Gastrocnemius medialis (tissue), 4 donors: ENCODE measurements at regions not wholly inside any gene's neighbourhood (a gene's known extent, or its start where the extent isn't known, plus 50 kb on each side); places are given as distances from the start of the nearest gene placed in this dataset.

Source experiments
- ATAC-seq, 2 donors: fragments of 150-250 bp; one replicate each; pipeline ENCODE4 v1.9.1; 2016
- DNase-seq, 2 donors: peaks; one replicate each; pipeline ENCODE4 v3.0.0-alpha.2; 2019
- H3K27ac ChIP-seq, 4 donors: fragments of 200-600 bp; sonication (generic); 1 replicate in 1 of 4; 2 replicates in 3 of 4; pipeline ENCODE4 v1.5.1; 2016 to 2018; ENCODE audit warnings: mild to moderate bottlenecking in 2 of 4, moderate library complexity in 1 of 4
- H3K27me3 ChIP-seq, 3 donors: fragments of 200-600 bp; sonication (generic) in 2 of 3; 1 replicate in 1 of 3; 2 replicates in 2 of 3; pipeline versions ENCODE4 v1.5.1 to v1.6.0; 2016 to 2019; ENCODE audit warnings: mild to moderate bottlenecking in 1 of 3, moderate library complexity in 1 of 3
- H3K36me3 ChIP-seq, 2 donors: fragments of 200-600 bp; sonication (generic) in 1 of 2; one replicate each; pipeline ENCODE4 v1.5.1; 2017 to 2018
- H3K4me1 ChIP-seq, 2 donors: fragments of 200-600 bp; sonication (generic) in 1 of 2; one replicate each; pipeline ENCODE4 v1.5.1; 2016 to 2017; ENCODE audit warnings: mild to moderate bottlenecking in 2 of 2
- H3K4me3 ChIP-seq, 4 donors: fragments of 200-600 bp; sonication (generic) in 3 of 4; 1 replicate in 1 of 4; 2 replicates in 3 of 4; pipeline ENCODE4 v1.5.1; 2016 to 2019; ENCODE audit warnings: mild to moderate bottlenecking in 2 of 4
- H3K9me3 ChIP-seq, 3 donors: fragments of 200-600 bp; sonication (generic) in 2 of 3; 1 replicate in 1 of 3; 2 replicates in 2 of 3; pipeline ENCODE4 v1.5.1; 2016 to 2019
- CTCF ChIP-seq, 5 experiments: fragments of 450-650 bp in 3 of 5; fragments of 200-600 bp in 2 of 5; sonication (generic) in 2 of 5; IDR thresholded peaks in 4 of 5; conservative IDR thresholded peaks in 1 of 5; 1 replicate in 4 of 5; 2 replicates in 1 of 5; pipeline ENCODE4 v1.5.1; 2016 to 2019; ENCODE audit warnings: antibody characterized with exemption in 5 of 5, mild to moderate bottlenecking in 3 of 5, moderate library complexity in 3 of 5
- POLR2A ChIP-seq, 2 donors: fragments of 450-650 bp; IDR thresholded peaks; one replicate each; pipeline ENCODE4 v1.6.1; 2017; ENCODE audit warnings: antibody characterized with exemption in 2 of 2, mild to moderate bottlenecking in 2 of 2, moderate library complexity in 2 of 2
- in situ Hi-C, 4 donors: fragments of 200-750 bp; cut with MboI; loops; one replicate each; pipeline versions ENCODE4 v1.15.0 to v1.8.0; 2017; ENCODE audit warnings: low sequenced_read_pairs in 4 of 4
- intact Hi-C: fragments of 100-400 bp; cut with DNase I; formaldehyde crosslinking; loops from one replicate; pipeline ENCODE4 v1.15.1; 2023; ENCODE audit warnings: low total_unique reads

GRCh38 chr16:54459509-54460262 is 173.1 kb upstream of the IRX3 start:
- ATAC-seq (no peak), DNase-seq (no peak)
- H3K4me1 ChIP-seq, result peaks cover 0 to 3% of the 10 kb centered on the region in 2 donors
- intact Hi-C loops, result no loop called here
- in situ Hi-C loops, result loop anchor here in 1 of 4 donors (10.0 kb wide), 1 partner anchor 55 kb away; no protein-coding TSS in a partner anchor
- H3K9me3 ChIP-seq, result no peaks in the 10 kb centered on the region
- H3K27me3 ChIP-seq, result peaks cover 0 to 4% (median 3%) of the 10 kb centered on the region in 3 donors
- TF ChIP-seq CTCF (IDR thresholded peaks at IDR 0.05 in 4 of 5, conservative IDR thresholded peaks at IDR 0.05 in 1 of 5) (no peak), POLR2A (IDR thresholded peaks at IDR 0.05) (no peak)
- no peak overlapping the region for H3K4me3 ChIP-seq
- no peak overlapping the region for H3K27ac ChIP-seq
- no peaks in the 10 kb centered on the region for H3K36me3 ChIP-seq

- no peak overlapping the region for H3K27ac ChIP-seq
- no peak overlapping the region for H3K4me3 ChIP-seq
- no peak for TF ChIP-seq POLR2A (IDR thresholded peaks at IDR 0.05)
- TF ChIP-seq CTCF (IDR thresholded peaks at IDR 0.05 in 4 of 5, conservative IDR thresholded peaks at IDR 0.05 in 1 of 5), result no peak
- H3K4me1 ChIP-seq, result peaks cover 0 to 3% of the 10 kb centered on the region in 2 donors
- in situ Hi-C loops, result no loop called here
- H3K36me3 ChIP-seq, result no peaks in the 10 kb centered on the region
- DNase-seq (no peak), ATAC-seq (no peak)
- no peaks in the 10 kb centered on the region for H3K9me3 ChIP-seq
- peaks cover 0 to 4% (median 3%) of the 10 kb centered on the region in 3 donors for H3K27me3 ChIP-seq
- intact Hi-C loops, result no loop called here
Observed at GRCh38 chr16:54458923-54459322, 172.3 kb upstream of the IRX3 start.

- intact Hi-C loops (no loop called here), in situ Hi-C loops (no loop called here)
- H3K4me3 ChIP-seq, result no peak overlapping the region
- H3K27ac ChIP-seq, result no peak overlapping the region
- ATAC-seq (no peak), DNase-seq (no peak)
- no peak for TF ChIP-seq CTCF (IDR thresholded peaks at IDR 0.05 in 4 of 5, conservative IDR thresholded peaks at IDR 0.05 in 1 of 5)
- TF ChIP-seq POLR2A (IDR thresholded peaks at IDR 0.05), result no peak
- H3K36me3 ChIP-seq, result no peaks in the 10 kb centered on the region
- H3K9me3 ChIP-seq, result no peaks in the 10 kb centered on the region
- peaks cover 0 to 3% of the 10 kb centered on the region in 2 donors for H3K4me1 ChIP-seq
- peaks cover 0 to 4% (median 0%) of the 10 kb centered on the region in 3 donors for H3K27me3 ChIP-seq
Observed at GRCh38 chr16:54456291-54456690, 169.7 kb upstream of the IRX3 start.

GRCh38 chr16:54455030-54455725 is 168.6 kb upstream of the IRX3 start:
- H3K36me3 ChIP-seq, result no peaks in the 10 kb centered on the region
- H3K27ac ChIP-seq, result no peak overlapping the region
- H3K4me1 ChIP-seq, result peaks cover 0 to 3% of the 10 kb centered on the region in 2 donors
- DNase-seq (no peak), ATAC-seq (no peak)
- intact Hi-C loops, result no loop called here
- peaks cover 0 to 4% (median 0%) of the 10 kb centered on the region in 3 donors for H3K27me3 ChIP-seq
- in situ Hi-C loops, result no loop called here
- H3K9me3 ChIP-seq, result no peaks in the 10 kb centered on the region
- TF ChIP-seq CTCF (IDR thresholded peaks at IDR 0.05 in 4 of 5, conservative IDR thresholded peaks at IDR 0.05 in 1 of 5) (no peak), POLR2A (IDR thresholded peaks at IDR 0.05) (no peak)
- H3K4me3 ChIP-seq, result no peak overlapping the region
